Mucosa of gallbladder (tissue), 1 donor: ENCODE measurements at regions not wholly inside any gene's neighbourhood (a gene's known extent, or its start where the extent isn't known, plus 50 kb on each side); places are given as distances from the start of the nearest gene placed in this dataset.

Experiments
- DNase-seq: peaks from one replicate; pipeline ENCODE4 v3.0.0-alpha.2; 2020; ENCODE audit warnings: low spot score
- donor health status: DM: no; HTN: no; CAD: no.

DNA sequence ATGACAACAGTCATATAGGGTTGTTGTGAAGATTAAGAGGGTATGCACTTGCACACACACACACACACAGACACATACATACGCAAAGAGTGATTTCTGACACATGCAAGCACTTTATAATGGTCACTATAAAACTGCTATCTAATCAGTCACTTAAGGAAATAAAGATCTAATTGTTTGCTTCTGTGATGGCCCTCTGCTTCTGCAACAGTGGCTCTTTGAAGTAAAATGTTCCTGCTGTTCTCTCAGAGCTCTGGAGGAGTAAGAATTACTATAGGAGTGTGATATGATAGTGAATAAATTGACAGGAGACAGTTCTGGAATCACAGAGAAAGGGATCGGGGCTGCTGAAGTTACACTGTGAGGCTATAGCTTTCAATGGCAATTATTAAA is 494.5 kb upstream of the B3GALT2 start:
- DNase-seq = no peak

- no peak for DNase-seq
Observed at GRCh38 chr1:193680247-193680923, 494.0 kb upstream of the B3GALT2 start.

DNA sequence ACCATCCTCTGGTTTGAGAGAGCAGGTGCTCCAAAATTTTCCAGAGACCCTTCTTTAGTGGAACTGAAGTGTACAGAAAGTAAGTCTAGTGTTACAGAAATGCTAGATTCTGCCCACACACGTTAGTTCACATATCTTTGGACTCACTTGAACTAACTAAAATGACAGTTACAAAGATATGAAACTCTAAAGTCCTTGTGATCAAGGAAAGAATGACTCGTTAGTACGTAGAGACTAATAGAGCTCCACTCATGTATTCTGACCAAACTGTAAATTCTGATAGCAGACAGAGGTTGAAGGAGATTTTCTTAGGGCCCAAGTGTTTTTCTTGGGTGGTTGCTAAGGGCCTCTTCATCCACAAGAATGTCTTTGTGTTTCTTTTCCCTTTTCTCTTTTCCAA is 491.5 kb upstream of the B3GALT2 start:
- no peak for DNase-seq

GRCh38 chr1:193676996-193677549 is 490.7 kb upstream of the B3GALT2 start:
- no peak for DNase-seq

DNA sequence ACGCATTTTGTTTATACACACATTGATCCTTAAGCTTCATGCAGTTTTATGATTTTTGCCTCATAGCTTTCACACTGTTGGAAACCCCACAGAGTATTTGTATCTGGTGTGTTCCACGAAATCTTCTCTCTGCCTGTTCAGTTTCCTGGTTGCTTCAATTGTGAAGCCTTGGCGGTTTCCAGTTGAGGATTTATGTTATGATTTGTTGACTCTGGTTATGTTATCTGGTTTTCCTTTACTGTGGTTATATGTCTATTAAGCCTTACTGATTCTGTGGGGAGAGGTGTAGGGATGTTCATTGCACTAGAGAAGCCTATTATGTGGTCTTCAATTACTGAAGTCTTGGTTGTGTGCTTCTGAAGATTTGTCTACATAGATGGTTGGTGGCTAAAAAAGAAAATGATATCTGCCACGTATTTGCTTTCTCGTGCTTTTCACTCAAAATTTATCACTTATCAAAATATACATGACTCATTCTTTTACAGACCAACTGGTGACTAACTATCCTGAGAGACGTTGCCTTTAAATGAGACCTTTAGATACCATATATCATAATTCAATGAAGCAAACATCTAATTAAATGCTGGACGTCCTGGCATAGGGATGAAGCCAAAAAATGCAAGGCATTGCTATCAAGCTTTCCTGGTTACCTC is 488.0 kb upstream of the B3GALT2 start:
- DNase-seq = no peak

DNA sequence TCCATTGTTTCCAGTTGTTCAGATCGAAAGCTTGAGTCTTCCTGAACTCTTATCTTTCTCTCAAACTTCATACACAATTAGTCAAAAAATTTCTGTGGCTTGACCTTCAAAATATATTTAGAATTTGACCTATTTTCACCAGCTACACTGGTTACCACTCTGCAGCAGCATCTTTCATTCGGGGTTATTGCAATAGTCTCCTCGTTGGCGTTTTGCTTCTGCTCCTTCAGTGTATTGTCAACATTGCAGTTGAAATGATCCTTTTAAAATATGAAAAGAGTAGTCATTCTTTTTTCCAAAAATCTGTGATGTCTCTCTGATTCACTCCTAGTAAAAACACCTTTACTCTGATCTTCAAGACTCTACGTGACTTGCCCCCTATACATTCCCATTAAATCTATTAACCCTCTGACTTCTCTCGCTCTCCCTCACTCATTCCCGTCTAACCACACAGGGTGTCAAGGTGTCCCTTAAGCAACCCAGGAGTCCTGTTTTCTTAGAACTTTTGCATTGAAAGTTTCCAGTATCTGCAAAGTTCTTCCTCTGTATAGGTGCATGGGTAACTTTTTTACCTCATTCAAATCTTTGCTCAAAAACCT is 480.2 kb upstream of the B3GALT2 start:
- DNase-seq = no peak

GRCh38 chr1:193663965-193664364 is 477.6 kb upstream of the B3GALT2 start:
- no peak for DNase-seq

DNA sequence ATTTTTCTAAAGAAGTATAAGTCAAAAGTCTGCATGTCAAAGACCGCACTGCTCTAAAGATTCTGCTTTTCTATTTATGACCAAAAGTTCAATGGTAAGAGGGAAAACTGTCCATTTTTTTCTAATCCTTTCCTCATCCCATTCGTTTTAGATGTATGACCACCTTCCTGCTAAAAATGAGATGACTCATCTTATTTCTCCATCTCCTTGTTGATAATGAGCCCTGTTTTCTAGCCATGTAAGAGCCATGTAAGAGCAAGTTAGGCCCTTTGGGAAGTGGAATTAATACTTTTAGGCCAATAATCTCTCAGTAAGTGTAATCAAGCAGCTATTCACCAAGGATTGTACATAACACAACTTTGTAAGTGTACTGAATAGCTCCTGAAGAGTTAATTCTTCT is 475.6 kb upstream of the B3GALT2 start:
- DNase-seq = no peak

GRCh38 chr1:193661385-193661784 is 475.0 kb upstream of the B3GALT2 start:
- DNase-seq = no peak

GRCh38 chr1:193660428-193660827 is 474.0 kb upstream of the B3GALT2 start:
- DNase-seq = no peak

- no peak for DNase-seq
Observed at GRCh38 chr1:193658691-193659090, 472.3 kb upstream of the B3GALT2 start.

DNA sequence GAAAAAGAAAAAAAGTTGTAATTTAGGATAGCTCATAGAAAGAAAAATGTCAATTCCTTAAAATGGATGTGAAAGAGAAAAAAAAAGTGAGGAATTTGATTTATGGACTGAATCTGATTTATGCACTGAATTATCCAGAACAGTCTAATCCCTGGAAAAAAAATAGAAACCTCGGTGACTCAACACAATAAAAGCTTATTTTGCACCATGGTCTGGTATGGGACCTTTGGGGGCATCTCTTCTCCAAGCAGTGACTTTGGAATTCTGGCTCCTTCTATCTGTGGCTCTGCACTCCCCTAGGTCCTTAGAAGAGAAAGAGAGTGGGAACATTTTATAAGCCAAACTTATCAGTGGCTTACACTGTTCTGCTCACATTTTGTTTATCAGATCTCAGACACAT is 471.7 kb upstream of the B3GALT2 start:
- no peak for DNase-seq

DNA sequence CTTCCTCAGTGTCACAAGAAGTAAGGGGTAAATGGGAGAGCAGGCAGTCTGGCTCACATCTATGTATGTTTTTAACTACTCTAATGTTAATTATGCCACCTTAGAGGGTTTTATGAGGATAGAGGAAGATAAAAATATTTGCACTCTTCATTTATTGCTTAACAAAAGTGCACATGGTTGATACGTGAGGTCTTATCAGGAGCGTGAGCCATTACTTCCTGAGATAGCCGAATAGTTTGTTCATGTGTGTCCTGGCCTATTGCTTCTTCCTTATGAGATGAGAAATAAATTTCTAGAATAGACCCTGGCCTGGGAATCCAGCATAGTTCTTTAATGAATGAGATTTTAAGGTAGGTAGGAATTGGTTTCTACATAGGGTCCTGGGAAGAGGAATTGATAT is 471.1 kb upstream of the B3GALT2 start:
- no peak for DNase-seq

- DNase-seq = no peak
Observed at GRCh38 chr1:193656841-193657240, 470.4 kb upstream of the B3GALT2 start.

- no peak for DNase-seq
Observed at GRCh38 chr1:193654951-193655735, 468.7 kb upstream of the B3GALT2 start.

- no peak for DNase-seq
Observed at GRCh38 chr1:193649587-193649986, 463.2 kb upstream of the B3GALT2 start.

DNA sequence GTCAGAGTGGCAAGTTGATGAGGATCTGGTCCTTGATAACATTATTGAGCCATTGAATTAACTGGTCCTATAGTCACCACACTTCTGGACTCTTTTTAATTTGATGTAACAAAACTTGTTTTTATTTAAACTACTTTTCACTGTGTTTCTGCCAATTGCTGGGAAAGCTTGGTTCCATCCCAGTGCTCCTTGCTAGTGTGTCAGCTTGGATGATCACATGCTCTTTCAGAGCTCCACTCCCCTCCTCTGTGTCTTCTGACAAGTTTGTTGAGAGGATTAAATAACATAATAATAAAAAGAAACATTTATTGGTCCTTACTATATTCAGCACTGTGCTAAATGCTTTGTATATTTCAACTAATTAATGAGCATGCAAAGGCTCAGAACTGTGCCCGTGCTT is 448.5 kb upstream of the B3GALT2 start:
- no peak for DNase-seq

DNA sequence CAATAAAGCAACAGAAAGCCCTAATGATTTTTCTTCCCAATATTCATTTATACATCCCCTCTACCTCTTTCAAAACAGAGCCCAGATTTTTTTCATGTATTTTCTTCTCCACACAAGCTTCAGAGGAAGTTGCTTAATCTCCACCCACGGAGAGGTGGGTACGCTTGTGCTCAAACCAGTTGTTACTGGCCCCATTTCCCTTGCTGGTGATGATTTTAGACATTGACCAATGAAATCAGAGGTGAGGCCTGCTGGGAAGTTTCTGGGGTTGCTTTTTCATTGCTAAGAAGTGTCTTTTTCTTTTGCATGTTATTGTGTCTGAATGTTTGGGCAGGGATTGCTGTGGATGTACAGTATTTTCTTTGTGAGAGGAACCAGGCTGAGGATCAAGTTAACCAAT is 448.1 kb upstream of the B3GALT2 start:
- no peak for DNase-seq

DNA sequence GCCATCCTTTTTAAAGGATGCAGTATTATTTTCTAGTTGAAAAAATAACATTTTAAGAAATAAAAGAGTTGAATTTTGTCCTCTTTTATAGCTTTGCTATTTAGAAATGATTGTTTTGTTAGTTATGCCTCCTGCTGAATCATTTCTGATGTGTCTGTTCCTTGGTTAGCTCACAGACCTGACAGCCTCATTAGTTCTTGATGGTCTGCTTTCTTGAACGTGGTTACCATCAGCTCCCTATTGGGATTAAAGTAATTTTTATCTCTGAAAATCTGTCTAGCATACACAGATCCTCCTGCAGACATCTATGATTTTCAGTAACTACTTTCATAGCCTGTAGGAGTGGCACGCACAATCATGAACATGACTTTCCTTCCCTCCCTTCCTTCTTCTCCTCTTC is 447.6 kb upstream of the B3GALT2 start:
- DNase-seq = no peak

DNA sequence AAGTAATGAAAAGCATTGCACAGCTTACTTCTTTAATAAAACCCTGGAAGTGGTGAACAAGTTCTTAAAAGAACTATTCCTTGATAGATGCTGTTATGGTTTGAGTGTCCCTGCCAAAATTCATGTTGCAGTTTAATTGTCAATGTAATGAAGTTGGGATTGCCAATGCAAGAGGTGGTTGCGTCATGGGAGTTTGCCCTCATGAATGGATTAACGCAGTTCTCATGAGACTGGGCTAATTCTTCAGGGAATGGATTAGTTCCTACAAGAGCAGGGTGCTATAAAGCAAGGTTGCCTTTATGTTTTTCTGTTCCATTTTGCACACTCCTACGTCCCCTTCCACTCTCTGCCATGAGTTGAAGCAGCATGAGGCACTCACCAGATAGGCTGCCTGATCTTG is 446.7 kb upstream of the B3GALT2 start:
- DNase-seq = no peak

- DNase-seq = no peak
Observed at GRCh38 chr1:193631306-193631705, 444.9 kb upstream of the B3GALT2 start.

DNA sequence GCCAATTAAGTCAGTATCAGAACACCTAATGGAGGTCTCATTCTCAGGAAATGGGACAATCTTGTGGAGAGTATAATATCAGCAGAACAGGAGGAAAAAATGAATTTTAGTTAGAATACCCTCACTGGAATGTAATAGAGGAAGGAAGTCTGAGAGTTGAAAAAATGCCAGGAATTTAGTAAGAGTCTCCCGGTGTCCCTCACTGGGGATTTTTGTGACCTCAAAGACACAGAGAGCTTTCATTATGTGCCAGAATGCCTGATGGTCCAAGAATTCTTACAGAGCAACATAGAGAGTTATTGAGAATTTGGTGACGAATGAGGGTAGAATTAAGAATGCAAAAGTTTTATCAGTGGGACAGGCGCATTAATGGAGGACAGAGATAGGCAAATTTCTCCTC is 443.5 kb upstream of the B3GALT2 start:
- no peak for DNase-seq
